ENCODE measurements at regions not wholly inside any gene's neighbourhood (a gene's known extent, or its start where the extent isn't known, plus 50 kb on each side); places are given as distances from the start of the nearest gene placed in this dataset.

- Histone ChIP-seq H3K27me3 (ENCODE audit: control insufficient read depth, insufficient read depth, low read length, poor library complexity, severe bottlenecking) (no peaks in the 10 kb centered on the region), H3K4me1 (ENCODE audit: control insufficient read depth, insufficient read depth, low read length) (no peaks in the 10 kb centered on the region), H3K9me3 (ENCODE audit: control insufficient read depth, low read length) (no peaks in the 10 kb centered on the region), H3K4me3 (ENCODE audit: insufficient read depth, low read depth, low read length) (no peak overlapping the region), H3K36me3 (ENCODE audit: control insufficient read depth, insufficient read depth, low read length) (no peaks in the 10 kb centered on the region), H3K27ac (ENCODE audit: insufficient read depth, low read depth, low read length, poor library complexity, severe bottlenecking) (no peak overlapping the region)
- WGBS, 2 experiments, result 92 to 95% methylated on average over 2 of the region's 2 CpGs
These were observed 132.7 kb upstream of the CTAGE1 start for GRCh38 chr18:22550366-22550765.

- Histone ChIP-seq H3K4me3 (ENCODE audit: insufficient read depth, low read depth, low read length) (no peak overlapping the region), H3K27ac (ENCODE audit: insufficient read depth, low read depth, low read length, poor library complexity, severe bottlenecking) (no peak overlapping the region), H3K27me3 (ENCODE audit: control insufficient read depth, insufficient read depth, low read length, poor library complexity, severe bottlenecking) (no peaks in the 10 kb centered on the region), H3K36me3 (ENCODE audit: control insufficient read depth, insufficient read depth, low read length) (no peaks in the 10 kb centered on the region), H3K4me1 (ENCODE audit: control insufficient read depth, insufficient read depth, low read length) (no peaks in the 10 kb centered on the region), H3K9me3 (ENCODE audit: control insufficient read depth, low read length) (no peaks in the 10 kb centered on the region)
- WGBS, 2 experiments, result 93 to 97% methylated on average over 1 of the region's 1 CpG
These were observed 133.1 kb upstream of the CTAGE1 start for GRCh38 chr18:22550861-22551260.

DNA sequence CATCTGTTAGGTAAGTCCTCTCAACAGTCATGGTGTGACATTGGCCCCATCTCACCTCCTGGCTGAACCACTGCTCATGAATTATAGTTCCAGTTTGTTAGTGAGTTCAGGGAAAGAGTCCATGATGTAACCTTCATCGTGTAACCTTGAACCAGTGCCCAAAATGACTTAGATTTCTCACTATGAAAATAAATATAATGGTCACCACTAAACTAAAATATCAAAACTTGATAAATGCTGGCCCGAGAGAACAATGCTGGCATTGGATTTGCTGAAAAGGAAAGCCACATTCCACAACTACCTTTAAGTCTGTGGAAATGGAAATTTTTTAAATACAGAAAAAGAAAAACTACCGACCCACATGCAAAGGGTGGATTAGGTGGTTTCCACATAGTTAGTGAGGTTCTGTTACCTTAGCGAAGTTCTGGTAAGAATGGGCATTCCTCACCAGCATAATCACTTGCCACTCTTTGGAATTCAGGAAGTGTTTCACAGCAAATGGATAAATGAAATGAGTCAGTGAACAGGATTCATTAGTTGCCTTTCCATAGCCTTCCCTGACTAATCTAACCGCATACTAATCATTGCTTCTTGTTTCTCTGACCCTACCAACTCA lies 133.9 kb upstream of the CTAGE1 start:
- 94 to 96% methylated on average over 2 to 5 of the region's 5 CpGs for WGBS, 2 experiments
- Histone ChIP-seq H3K4me3 (ENCODE audit: insufficient read depth, low read depth, low read length) (no peak overlapping the region), H3K27me3 (ENCODE audit: control insufficient read depth, insufficient read depth, low read length, poor library complexity, severe bottlenecking) (no peaks in the 10 kb centered on the region), H3K36me3 (ENCODE audit: control insufficient read depth, insufficient read depth, low read length) (no peaks in the 10 kb centered on the region), H3K27ac (ENCODE audit: insufficient read depth, low read depth, low read length, poor library complexity, severe bottlenecking) (no peak overlapping the region), H3K9me3 (ENCODE audit: control insufficient read depth, low read length) (no peaks in the 10 kb centered on the region), H3K4me1 (ENCODE audit: control insufficient read depth, insufficient read depth, low read length) (no peaks in the 10 kb centered on the region)

DNA sequence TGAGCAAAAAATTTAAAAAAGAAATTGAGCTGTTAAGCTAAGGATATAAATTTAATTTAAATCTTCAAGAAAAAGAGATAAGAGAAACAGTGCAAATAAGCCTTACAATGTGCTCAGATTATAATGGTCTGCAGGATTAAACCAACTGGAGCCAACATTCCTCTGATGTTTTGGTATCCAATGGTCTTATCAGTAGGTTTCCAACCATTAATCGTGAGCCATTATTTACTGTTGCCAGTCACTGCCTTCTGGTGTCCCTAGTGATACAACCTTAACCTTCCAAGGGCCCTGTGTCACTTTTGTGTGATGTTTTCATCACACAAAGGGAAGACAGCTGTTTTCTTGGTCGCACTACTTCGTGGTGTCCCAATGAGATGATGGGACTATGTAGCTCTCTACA lies 134.5 kb upstream of the CTAGE1 start:
- WGBS, 2 experiments, result 74 to 75% methylated on average over 3 of the region's 3 CpGs

DNA sequence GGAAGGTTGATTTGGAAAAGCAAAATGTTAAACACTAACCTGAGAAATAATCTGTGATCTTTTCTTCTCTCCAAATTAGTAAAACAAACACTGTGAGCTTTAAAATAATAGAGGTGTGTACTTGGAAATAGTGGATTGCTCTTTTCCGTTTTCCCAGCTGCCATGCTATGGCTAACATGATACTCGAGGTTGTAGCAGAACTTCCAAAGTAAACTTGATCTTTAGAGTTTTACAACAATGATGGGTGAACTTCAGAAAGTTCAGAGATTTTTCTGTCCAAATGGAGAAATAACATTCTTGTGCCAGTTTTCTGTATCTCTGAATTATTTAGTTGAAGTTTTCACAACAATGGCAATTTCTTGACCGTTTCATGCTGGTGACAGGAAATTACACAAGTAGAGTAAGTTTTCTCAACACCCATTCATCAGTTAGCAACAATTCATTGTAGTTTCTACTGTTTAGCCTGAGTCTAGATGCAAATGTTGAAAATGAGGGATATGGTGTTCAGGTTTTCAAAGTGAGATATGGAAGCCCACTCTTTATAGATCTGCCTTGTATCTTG lies 135.3 kb upstream of the CTAGE1 start:
- no peaks in the 10 kb centered on the region for H3K36me3 ChIP-seq (ENCODE audit: control insufficient read depth, insufficient read depth, low read length)
- H3K27me3 ChIP-seq (ENCODE audit: control insufficient read depth, insufficient read depth, low read length, poor library complexity, severe bottlenecking), result peaks cover 8% of the 10 kb centered on the region
- no peaks in the 10 kb centered on the region for H3K4me1 ChIP-seq (ENCODE audit: control insufficient read depth, insufficient read depth, low read length)
- no peaks in the 10 kb centered on the region for H3K9me3 ChIP-seq (ENCODE audit: control insufficient read depth, low read length)
- 85 to 93% methylated on average over 3 of the region's 3 CpGs for WGBS, 2 experiments
- H3K4me3 ChIP-seq (ENCODE audit: insufficient read depth, low read depth, low read length), result no peak overlapping the region
- H3K27ac ChIP-seq (ENCODE audit: insufficient read depth, low read depth, low read length, poor library complexity, severe bottlenecking), result no peak overlapping the region

More for the DNA sequence above, 134.5 kb upstream of the CTAGE1 start:
- no peaks in the 10 kb centered on the region for H3K4me1 ChIP-seq (ENCODE audit: control insufficient read depth, insufficient read depth, low read length)
- H3K27ac ChIP-seq (ENCODE audit: insufficient read depth, low read depth, low read length, poor library complexity, severe bottlenecking), result no peak overlapping the region
- H3K9me3 ChIP-seq (ENCODE audit: control insufficient read depth, low read length), result no peaks in the 10 kb centered on the region
- no peak overlapping the region for H3K4me3 ChIP-seq (ENCODE audit: insufficient read depth, low read depth, low read length)
- H3K36me3 ChIP-seq (ENCODE audit: control insufficient read depth, insufficient read depth, low read length), result no peaks in the 10 kb centered on the region
- H3K27me3 ChIP-seq (ENCODE audit: control insufficient read depth, insufficient read depth, low read length, poor library complexity, severe bottlenecking), result peaks cover 2% of the 10 kb centered on the region

DNA sequence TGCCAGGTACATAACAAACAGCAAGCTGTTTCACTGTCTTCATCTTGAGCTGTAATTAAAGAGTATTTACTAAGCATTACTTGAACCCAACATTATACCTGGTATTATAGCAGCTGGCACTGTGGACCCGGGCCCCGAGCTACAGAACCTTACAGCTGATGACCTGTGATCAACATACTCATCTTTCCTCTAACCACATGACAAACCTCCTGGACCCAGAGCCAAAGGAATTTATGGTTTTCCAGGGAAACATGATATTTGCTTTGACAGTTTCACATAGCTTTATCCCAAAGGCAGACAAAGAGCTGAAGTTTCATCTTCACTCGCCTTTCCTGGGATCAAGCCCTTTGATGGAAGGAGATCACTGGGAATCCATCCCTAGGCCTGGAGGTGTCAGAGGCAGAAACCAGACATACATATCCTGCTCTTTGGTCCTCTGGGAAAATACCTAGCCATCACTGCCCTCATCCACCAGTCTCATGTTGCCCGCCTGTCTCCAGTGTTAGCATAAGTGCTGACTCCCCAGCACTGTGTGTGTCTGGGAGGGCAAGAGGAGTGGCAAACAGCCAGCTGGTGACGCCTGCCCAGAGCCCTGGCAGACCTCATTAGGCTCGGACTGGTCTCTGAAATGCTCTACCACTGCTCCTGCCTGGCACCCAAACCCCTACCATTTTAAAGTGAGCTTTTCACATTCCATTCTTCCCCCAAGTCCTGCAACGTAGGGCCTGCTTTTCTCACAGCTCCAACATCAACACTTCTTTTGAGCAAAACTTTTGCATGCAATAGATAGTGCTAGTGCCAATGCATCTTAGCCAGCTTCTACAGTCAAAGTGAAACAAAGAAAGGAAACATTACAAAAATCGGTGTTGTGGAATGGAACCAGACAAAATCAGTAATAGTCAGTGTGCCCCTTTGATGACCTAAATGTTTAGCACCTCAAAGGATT lies 138.8 kb upstream of the CTAGE1 start:
- Histone ChIP-seq H3K27ac (ENCODE audit: insufficient read depth, low read depth, low read length, poor library complexity, severe bottlenecking) (no peak overlapping the region), H3K4me3 (ENCODE audit: insufficient read depth, low read depth, low read length) (no peak overlapping the region), H3K36me3 (ENCODE audit: control insufficient read depth, insufficient read depth, low read length) (no peaks in the 10 kb centered on the region), H3K27me3 (ENCODE audit: control insufficient read depth, insufficient read depth, low read length, poor library complexity, severe bottlenecking) (peaks cover 38% of the 10 kb centered on the region), H3K4me1 (ENCODE audit: control insufficient read depth, insufficient read depth, low read length) (peaks cover 3% of the 10 kb centered on the region), H3K9me3 (ENCODE audit: control insufficient read depth, low read length) (no peaks in the 10 kb centered on the region)
- 89% methylated on average over 8 of the region's 8 CpGs for WGBS, 2 experiments

DNA sequence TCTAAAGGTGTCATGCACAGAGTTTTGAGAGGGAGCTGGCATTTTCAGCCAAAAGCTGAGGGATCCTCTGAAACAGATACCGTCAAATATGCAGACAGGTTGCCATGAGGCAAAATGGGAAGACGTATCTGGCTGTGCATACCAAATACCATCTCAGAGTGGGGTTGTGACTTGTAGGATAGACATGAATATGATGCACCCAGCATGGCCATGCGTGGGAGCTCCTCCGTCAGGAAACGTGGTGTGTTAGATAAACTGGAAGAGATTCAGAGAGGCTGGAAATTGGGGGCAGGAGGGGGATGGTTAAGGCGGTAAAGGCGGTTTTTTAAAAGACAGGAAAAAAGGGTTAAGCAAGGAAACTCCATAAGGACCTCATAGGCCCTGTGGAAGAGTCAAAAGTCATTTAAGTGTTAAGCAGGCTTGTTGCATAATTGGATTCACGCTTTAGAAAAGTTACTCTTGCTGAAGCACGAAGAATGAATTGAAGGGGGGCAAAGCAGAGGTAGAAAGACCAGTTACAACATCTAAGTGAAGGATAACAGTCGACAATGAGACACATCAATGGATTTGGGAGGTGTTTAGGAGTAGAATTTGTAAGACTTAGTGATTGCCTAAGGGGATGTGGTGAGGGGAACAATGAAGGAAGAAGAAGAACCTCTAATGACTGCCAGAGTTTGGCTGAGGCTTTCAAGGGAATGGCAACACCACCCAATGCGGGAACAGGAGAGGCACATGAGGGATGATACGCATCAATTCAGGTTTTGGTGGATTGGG lies 139.6 kb upstream of the CTAGE1 start:
- H3K36me3 ChIP-seq (ENCODE audit: control insufficient read depth, insufficient read depth, low read length), result no peaks in the 10 kb centered on the region
- H3K4me3 ChIP-seq (ENCODE audit: insufficient read depth, low read depth, low read length), result no peak overlapping the region
- H3K27me3 ChIP-seq (ENCODE audit: control insufficient read depth, insufficient read depth, low read length, poor library complexity, severe bottlenecking), result peaks cover 47% of the 10 kb centered on the region
- no peak overlapping the region for H3K27ac ChIP-seq (ENCODE audit: insufficient read depth, low read depth, low read length, poor library complexity, severe bottlenecking)
- no peaks in the 10 kb centered on the region for H3K9me3 ChIP-seq (ENCODE audit: control insufficient read depth, low read length)
- 65 to 70% methylated on average over 12 of the region's 12 CpGs for WGBS, 2 experiments
- H3K4me1 ChIP-seq (ENCODE audit: control insufficient read depth, insufficient read depth, low read length), result peaks cover 3% of the 10 kb centered on the region

DNA sequence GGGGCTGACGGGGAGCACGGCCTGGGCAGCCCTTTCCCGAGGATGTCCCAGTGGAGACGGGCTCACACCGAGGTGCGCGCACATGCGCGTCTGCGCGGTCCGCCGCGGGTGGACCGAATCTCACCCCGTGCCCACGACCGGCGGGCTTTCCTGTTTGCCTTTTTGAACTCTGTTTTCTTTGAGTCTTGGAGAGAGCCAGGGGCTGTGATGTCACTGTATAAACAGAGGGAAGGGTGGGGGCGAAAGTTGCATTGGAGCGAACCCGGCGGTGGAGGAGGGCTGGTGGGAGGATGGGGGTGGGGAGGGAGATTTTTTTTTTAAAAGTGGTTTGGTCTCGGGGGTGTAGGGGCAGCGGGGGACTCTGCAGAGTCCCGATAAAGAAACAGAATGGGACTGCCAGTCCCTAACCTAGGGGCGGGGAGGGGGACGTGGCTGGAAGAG lies 141.2 kb upstream of the CTAGE1 start:
- no peak overlapping the region for H3K27ac ChIP-seq (ENCODE audit: insufficient read depth, low read depth, low read length, poor library complexity, severe bottlenecking)

GRCh38 chr18:22559414-22560274 lies 141.9 kb upstream of the CTAGE1 start:
- H3K36me3 ChIP-seq (ENCODE audit: control insufficient read depth, insufficient read depth, low read length), result no peaks in the 10 kb centered on the region
- WGBS, 2 experiments, result 0 to 1% methylated on average over 63 of the region's 63 CpGs
- no peaks in the 10 kb centered on the region for H3K9me3 ChIP-seq (ENCODE audit: control insufficient read depth, low read length)
- peaks cover 59% of the 10 kb centered on the region for H3K27me3 ChIP-seq (ENCODE audit: control insufficient read depth, insufficient read depth, low read length, poor library complexity, severe bottlenecking)
- no peak overlapping the region for H3K27ac ChIP-seq (ENCODE audit: insufficient read depth, low read depth, low read length, poor library complexity, severe bottlenecking)
- peak overlapping the region; percentile 49 for H3K4me3 ChIP-seq (ENCODE audit: insufficient read depth, low read depth, low read length)
- peaks cover 3% of the 10 kb centered on the region for H3K4me1 ChIP-seq (ENCODE audit: control insufficient read depth, insufficient read depth, low read length)

More for the DNA sequence above, 141.2 kb upstream of the CTAGE1 start:
- H3K9me3 ChIP-seq (ENCODE audit: control insufficient read depth, low read length), result no peaks in the 10 kb centered on the region
- peak overlapping the region; percentile 49 for H3K4me3 ChIP-seq (ENCODE audit: insufficient read depth, low read depth, low read length)
- no peaks in the 10 kb centered on the region for H3K36me3 ChIP-seq (ENCODE audit: control insufficient read depth, insufficient read depth, low read length)
- 3 to 4% methylated on average over 28 of the region's 28 CpGs for WGBS, 2 experiments
- peaks cover 59% of the 10 kb centered on the region for H3K27me3 ChIP-seq (ENCODE audit: control insufficient read depth, insufficient read depth, low read length, poor library complexity, severe bottlenecking)
- peaks cover 3% of the 10 kb centered on the region for H3K4me1 ChIP-seq (ENCODE audit: control insufficient read depth, insufficient read depth, low read length)
